ENCODE measurements at regions not wholly inside any gene's neighbourhood (a gene's known extent, or its start where the extent isn't known, plus 50 kb on each side); places are given as distances from the start of the nearest gene placed in this dataset.

- TF ChIP-seq POLR2AphosphoS5 (IDR thresholded peaks at IDR 0.05) (no peak), CTCF (IDR thresholded peaks at IDR 0.05) (no peak), POLR2A (IDR thresholded peaks at IDR 0.05) (no peak), EP300 (IDR thresholded peaks at IDR 0.05; ENCODE audit: low read depth) (no peak)
Measured at GRCh38 chr10:125333209-125333591, 172.8 kb upstream of the CTBP2 start.
